ENCODE measurements at regions not wholly inside any gene's neighbourhood (a gene's known extent, or its start where the extent isn't known, plus 50 kb on each side); places are given as distances from the start of the nearest gene placed in this dataset.
"Not testable (repeated sequence)": the region's sequence is repeated elsewhere in the genome, so short reads cannot be mapped to it uniquely, and the experiment has no call there.

DNA sequence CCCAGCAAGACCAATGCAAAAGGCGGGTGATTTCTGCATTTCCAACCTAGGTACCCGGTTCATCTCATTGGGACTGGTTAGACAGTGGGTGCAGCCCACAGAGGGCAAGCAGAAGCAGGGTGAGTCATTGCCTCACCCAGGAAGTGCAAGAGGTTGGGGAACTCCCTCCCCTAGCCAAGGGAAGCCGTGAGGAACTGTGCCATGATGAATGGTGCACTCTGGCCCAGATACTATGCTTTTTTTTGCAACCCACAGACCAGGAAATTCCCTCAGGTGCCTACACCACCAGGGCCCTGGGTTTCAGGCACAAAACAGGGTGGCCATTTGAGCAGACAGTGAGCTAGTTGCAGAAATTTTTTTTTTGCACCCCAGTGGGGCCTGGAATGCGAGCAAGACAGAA is 662.6 kb upstream of the ACVR2A start:
- DNase-seq (ENCODE audit: low spot score) = no peak

DNA sequence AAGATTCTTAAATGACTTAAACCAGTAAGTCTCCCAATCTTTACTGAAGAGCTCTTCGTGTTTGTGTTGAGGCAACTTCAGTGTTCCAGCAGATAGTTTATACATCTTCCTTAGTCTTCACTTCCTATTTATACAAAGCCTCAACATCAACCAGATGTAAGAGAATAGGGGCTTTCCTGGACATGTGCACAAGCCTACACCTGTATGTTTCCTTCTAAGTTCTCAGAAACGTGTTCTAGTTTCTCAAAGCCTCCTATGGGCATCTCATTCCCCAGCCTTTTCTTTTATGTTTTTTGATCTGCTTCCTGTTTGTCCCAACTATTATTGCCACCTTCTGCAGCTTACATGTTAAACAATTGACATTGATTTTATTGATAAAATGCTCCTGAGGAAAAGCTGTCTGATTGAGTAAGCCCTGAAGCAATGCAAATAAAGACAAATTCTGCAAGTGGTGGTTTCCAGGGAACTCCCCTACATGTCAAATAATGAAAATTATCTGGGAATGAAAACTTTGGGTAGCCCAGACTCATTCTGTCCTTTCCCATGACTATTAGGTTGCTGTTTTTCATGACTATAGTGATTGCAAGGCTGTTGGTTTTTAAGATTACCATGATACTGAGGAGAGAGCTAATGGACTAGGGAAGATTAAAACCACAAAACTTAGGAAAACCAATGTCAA is 663.3 kb upstream of the ACVR2A start:
- DNase-seq (ENCODE audit: low spot score) = no peak

DNA sequence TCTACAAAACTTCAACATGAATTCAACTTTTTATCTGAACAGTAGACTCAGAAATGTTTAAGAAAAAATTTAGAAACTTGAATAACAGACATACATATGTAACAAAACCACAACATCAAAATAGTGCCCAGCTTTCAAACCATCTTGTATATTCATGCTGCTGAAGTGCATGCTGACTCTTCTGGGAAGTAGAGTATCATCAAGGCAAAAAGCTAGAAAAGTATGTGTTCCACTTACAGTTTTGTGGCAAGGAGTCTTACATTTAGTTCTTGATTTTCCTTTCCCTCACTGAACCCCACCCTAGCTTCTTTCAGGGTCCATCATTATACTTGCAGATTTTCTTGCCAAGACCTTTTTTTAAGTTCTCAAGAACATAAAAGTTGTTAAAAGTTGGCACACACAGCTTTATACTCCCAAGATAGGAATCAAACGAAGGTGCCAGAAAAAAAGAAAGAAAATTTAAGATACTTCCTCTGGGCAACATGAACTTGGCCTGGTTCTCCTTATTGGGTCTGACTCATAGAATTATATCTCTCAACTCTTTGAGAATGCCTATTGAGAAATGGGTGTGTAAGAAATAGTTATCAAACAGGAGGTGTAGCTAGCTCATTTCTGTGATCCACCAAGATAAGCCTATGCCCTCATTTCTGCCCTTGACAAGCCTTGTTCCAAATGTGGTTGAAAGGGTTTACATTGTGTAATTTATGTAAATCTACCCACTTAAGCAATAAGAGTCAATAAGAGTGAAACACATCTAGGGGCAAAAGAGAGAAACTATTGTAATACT is 667.6 kb upstream of the ACVR2A start:
- no peak for DNase-seq (ENCODE audit: low spot score)

DNA sequence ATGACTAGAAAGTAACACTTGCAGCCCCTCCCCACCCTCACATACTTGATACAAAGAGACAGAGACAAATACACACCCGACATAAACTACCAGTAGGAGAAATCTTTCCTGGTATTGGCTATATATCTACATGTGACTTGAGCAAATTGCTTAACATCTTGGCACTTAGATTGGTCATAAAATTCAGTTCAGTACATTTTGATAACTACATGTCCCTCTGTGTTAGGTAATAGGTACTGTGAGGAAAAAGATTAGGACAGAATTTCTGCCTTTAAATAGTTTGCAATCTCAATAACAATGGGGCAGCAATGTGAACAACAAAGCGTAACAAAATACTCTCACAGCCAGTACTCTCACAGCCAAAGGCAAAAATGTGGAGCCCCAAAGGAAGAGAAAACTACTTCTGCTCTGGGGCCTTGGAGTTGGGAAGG is 670.0 kb upstream of the ACVR2A start:
- no peak for DNase-seq (ENCODE audit: low spot score)

DNA sequence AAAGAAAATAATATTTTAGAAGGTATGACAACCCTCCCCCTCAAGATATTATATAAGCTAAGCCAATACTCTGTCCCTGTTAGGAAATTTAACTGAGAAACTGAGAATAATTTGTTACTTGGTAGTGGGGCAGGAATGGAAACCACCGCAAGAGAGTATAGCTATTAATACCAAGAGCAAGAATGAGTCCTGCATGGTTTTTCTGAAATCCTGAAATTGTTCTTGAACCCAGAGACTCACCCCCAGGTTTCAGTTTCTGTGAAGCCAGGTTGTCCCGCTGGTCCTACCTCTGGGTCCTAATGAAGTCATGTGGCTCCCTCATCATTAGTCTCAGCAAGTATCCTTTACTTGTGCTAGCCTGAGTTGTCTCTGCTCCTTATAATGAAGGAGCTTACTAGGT is 671.0 kb upstream of the ACVR2A start:
- DNase-seq (ENCODE audit: low spot score) = no peak

DNA sequence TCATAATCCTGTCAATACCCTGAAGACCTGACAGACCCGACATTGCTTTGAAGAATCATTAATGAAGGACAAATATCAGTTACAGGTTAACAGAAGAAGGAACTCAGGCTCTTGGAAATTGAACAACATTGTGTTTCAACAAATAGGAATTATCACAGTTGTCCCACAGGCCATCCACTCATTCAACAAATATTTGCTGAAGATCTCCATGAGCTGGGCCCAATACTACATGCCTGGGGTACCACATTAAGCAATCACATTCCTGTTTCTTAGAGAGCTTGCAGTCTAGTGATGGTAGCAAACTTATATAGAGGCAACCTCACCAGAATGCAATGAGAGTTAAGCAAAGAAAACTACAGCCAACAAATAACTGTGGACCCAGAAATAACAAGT is 671.6 kb upstream of the ACVR2A start:
- no peak for DNase-seq (ENCODE audit: low spot score)

DNA sequence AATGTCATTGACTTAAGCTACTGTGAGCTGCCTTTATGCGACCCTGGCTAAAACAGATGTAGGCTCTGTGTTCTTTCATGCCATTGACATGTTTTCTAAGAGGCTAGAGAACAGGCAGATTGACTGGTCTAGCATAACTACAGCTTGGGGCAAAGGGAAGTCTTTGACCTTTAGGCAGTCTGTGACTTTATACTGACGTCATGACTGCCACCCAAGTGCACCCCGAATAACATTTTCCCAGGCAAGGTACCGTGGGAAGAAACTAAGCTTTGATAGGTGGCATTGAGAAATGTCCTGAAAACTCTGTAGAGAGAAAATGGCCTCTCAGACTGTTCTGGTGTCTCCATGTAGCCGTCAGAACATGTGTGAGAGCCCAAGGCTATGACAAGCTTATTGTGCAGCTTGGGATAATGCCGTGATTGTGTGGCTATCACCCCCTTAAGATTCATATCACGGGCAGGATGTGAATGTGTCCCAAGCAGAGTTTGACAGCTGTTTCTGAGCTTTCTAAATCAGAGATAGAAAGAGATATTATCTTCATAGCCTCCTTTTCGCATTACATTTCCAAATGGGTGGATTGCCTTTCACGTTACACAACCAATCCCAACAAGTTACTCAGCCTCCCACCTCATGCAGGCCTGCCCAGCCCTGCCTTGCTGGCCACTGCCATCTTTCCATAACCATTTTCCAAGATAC is 672.2 kb upstream of the ACVR2A start:
- DNase-seq (ENCODE audit: low spot score) = no peak

DNA sequence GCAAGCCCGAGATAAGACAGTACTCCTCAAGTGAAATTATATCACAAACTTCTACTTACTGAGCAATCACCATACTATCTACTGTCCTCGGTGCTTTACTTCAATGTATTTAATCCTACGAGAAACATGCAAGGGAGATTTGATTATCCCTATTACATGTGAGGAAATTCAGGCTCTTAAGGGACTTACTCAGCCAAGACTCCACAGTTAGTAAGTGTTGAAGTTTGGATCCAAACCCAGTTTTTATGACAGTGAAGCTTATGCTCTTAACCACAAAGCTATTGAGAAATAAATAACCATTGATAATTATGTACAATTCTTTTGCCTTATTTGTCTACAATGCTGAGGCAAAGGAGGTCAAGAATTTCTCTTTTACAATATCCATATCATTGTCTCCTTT is 672.9 kb upstream of the ACVR2A start:
- no peak for DNase-seq (ENCODE audit: low spot score)

DNA sequence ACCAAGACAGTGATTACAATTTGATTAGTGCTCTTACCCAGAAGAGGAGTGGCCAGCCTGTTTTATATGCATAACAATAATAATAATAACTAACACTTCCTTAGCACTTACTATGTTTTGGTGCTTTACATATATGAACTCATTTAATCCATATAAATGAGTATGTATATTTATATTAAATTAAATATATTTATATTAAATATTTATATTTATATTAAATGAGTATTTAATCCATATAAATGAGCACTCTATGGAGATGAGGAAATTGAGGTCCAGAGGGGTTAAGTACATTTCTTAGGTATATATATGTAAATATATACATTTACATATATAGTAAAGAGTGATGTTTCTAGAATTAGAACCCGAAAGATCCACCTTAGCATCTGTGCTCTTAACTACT is 673.9 kb upstream of the ACVR2A start:
- DNase-seq (ENCODE audit: low spot score) = no peak

DNA sequence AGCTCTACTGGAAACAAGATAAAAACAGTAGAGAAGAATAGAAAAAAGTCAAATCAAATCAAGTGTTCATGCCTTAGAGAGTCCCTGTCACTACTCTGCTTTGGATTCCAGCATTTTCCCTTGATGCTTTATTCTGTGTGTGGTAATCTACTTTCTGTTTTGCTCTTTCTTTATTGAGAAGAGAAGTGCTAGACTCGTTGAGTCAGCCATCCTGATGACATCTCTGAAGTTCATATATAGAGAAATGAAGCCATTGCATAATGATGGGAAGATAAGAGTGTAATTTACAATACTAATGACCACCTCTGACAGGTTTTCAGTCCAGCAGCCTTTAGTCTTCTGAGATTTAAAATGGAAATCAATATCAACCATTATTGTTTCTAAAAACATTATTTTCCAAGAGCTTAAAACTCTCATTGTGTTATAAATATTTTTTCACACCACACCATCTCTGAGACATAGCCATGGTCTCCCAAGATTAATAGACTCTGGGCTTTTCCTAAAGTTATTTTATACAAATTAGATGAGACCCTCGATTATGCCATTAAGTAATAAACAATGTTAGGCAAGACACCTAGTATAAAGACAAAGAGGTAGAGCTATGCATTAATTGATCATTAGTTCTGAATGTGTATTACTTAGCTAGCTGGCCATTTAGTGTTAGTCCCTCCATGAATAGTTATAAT is 679.0 kb upstream of the ACVR2A start:
- no peak for DNase-seq (ENCODE audit: low spot score)

DNA sequence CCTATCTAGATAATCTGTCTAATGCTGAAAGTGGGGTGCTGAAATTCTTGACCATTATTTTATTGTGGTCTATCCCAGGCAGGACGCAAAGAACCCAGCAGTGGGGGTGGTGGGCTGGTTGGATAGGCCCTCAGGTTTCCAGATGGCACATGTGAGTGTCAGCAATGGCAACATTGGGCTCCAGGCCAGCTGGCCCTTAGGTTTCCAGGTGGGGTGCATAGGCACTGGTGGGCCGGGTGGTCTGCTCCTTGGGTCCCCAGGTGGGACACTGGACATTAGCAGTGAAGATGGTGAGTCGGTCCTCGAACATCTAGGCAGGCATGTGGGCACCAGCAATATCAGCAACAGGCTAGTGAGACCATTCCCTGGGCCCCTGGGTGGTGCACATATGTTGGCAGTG is 680.3 kb upstream of the ACVR2A start:
- DNase-seq (ENCODE audit: low spot score) = no peak

DNA sequence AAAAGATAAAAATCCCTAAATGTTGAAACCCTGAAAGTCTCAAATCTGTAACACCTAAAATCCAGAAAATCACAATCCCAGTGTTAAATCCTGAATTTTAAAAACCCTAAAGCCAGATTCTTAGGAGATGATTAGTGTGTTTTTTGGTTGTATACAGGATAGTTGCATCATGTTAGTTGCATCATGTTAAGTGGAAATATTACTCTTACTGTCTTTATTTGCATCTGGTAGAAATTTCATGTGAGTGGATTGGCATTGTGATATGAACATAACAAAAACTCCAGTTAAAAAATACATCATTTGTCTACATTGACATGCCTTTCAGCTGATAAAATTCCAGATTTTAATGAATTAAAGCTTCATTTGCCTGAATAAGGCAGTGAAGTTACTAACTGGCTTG is 683.1 kb upstream of the ACVR2A start:
- DNase-seq (ENCODE audit: low spot score) = no peak

DNA sequence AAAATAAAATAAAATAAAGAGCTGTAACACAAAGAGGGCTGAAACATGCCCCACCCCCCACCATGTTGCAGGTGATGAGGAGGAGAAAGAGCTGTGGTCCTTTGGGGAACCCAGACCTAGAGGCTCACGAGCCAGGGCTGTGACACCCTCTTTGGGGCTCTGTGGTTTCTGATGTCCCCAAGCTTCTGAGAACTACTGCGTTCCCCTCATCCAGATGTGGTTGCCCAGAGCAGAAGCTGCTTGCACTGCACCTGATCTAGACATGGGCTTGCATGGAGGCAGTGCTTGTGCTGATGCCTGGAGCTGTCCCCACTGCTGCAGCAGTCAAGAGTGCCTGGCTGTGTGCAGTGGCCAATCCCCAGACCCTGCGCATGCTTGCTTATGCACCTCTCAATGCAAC is 687.9 kb upstream of the ACVR2A start:
- DNase-seq (ENCODE audit: low spot score) = no peak

DNA sequence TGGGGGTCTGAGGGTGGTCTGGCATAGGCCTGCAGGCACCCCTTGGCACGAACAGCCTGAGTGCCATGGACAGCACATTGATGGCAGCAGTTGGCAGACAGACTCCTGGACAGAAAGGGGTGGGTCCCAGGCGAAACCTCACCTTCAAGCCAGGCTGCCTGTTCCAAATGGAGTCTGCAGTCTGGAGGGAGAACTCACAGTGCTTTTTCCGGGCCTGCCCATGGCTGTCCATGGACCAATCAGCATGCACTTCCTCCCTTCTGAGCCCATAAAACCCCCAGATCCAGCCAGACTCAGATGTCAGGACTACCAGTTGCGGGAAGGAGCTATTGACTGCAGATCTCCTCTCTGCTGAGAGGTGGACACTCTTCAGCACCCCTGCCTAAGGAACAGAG is 694.6 kb upstream of the ACVR2A start:
- DNase-seq (ENCODE audit: low spot score) = no peak

DNA sequence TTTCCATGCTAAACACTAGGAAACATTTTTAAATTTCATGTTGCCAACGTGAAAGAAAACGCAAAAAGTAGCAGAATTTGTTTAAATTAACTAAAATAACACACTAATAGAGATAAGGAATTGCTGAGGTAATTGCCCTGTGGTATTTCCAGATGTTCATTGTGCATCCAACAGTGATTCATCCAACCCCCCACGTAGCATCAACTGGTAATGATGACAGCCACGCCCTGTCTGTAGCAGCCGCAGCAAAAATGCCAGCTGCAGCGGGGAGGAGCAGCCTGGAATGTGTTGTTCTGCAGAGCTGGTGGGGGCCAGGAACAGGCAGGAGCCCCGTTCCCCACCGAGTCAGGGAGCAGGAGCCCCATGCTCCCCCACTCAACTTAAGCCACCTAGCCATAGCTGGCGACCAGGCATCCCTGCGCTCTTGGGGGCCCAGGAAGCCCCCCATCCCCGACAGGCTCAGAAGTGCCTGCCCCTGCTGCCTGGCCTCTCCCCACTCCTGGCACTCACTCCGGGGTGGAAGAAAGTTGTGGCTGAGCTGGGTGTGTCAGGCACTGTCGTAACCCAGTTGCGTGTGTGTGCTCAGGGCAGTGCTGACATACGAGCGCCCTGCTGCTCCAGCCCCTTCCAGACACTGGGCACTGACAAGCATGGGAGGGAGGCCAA is 695.1 kb upstream of the ACVR2A start:
- DNase-seq (ENCODE audit: low spot score) = no peak

DNA sequence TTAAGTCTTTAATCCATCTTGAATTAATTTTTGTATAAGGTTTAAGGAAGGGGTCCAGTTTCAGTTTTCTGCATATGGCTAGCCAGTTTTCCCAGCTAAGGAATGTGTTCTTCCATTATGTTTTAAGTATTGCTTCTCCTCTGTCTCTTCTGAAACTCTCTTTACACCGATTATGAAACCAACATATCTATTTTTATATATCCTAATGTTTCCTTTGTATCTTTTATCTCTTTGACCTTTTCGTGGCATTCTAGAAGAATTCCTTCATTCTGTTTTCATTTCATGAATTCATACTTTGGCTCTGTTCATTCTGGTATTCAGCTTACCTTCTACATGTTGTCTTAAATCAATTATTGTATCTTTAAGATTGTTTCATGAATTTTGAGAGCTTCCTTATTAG is 697.0 kb upstream of the ACVR2A start:
- DNase-seq (ENCODE audit: low spot score) = no peak

DNA sequence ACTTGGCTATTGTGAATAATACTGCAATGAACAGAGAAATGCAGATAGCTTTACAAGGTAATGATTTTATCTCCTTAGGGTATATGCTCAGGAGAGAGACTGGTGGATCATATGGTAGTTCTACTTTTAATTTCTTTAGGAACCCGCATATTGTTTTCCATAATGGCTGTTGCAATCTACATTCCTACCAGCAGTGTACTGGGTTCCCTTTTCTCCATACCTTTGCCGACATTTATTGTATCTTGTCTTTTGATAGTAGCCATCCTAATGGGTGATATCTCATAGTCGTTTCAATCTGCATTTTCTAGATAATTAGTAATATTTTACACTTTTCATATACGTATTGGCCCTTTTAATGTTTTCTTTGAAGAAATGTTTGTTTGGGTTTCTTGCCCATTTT is 702.9 kb upstream of the ACVR2A start:
- no peak for DNase-seq (ENCODE audit: low spot score)

DNA sequence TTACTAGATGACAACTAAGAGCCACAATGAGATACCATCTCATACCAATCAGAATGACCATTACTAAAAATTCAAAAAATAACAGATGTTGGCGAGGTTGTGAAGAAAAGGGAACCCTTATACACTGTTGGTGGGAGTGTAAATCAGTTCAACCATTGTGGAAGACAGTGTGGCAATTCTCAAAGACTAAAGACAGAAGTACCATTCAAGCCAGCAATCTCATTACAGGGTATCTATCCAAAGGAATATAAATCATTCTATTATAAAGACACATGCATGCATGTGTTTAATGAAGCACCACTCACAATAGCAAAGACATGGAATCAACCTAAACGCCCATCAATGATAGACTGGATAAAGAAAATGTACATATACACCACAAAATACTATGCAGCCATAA is 705.1 kb upstream of the ACVR2A start:
- not testable (repeated sequence) for DNase-seq (ENCODE audit: low spot score)

DNA sequence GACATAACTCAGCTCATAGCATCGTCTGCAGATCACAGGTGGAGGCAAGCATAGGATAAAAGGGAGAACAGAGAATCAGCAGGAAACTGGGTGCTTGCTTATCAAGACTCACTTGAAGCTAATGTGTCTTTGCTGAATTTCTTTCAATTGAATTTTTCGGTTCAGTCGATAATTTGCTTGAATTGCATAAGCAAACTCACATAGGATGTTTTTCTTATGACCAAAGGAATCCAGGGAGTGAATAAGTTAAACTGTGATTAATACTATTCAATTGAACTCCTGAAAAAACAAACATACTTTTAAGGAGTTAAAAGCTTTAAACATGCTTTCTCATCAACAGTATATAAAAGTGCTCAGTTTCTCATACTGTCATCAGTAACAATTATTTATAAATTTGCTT is 707.1 kb upstream of the ACVR2A start:
- no peak for DNase-seq (ENCODE audit: low spot score)

DNA sequence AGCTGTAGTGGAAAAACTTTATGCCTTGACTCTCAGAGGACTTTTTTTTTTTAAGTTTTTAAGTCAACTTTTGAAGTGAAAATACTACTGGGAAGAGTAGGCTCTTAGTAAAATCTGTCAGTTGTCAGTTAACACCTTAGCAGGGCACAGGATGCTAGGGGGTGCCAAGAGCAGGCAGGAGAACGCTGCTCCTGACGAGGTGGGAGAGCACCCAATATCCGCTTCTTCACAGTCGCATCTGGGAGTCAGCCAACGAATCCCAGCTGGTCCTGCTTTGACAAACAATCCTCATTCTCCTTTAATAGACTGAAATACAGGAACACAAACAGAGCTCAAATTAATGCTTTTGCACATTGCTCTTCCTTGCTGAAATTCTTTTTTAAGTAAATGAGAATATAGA is 709.5 kb upstream of the ACVR2A start:
- DNase-seq (ENCODE audit: low spot score) = no peak

DNA sequence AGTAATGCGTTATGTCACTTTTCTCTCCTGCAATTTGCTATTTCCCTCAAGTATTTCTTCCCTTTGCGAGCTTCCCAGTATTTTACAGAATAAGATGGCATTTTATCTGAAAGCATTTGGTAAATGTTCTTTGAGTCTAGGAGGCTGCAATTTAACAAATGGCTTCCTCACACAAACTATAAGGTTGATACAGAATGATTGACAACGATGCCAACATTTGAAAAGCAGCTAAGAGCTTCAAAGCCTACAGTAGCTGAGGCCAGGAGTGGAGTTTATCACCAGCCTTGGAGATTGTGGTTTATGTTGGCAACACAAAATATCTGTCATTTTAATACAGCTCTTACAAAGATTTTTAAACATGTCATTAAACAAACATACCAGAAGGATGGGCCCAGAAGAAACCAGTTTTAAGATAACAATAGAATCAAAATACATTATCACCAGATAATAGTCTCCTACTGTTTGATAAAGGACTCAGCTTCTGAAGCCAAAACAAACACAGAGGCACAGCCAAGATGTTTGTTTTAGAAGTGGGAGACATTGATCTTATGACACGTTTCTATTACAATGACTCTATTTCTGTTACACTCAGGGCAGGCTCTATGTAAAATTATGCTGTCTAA is 711.4 kb upstream of the ACVR2A start:
- no peak for DNase-seq (ENCODE audit: low spot score)

DNA sequence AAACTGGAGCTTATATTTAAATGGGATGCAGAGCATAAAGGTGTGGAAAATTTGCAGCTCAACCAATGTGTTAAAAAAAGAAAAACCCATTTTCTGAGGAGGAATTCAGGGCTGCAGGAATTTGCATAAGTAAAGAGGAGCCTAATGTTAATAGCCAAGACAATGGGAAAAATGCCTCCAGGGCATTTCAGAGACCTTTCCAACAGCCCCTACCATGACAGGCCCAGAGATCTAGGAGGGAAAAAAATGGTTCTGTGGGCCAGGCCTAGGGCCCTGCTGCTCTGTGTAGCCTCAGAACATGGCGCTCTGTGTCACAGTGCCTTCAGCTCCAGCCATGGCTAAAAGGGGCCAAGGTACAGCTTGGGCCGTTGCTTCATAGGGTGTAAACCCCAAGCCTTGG is 719.7 kb upstream of the ACVR2A start:
- no peak for DNase-seq (ENCODE audit: low spot score)

Data from kidney capillary endothelial cell (primary cell).